GM19395 (cell line): ENCODE measurements at regions not wholly inside any gene's neighbourhood (a gene's known extent, or its start where the extent isn't known, plus 50 kb on each side); places are given as distances from the start of the nearest gene placed in this dataset.
A peak's percentile ranks its signal among the peaks of the same experiment; 100 is the strongest.
"Not testable (repeated sequence)": the region's sequence is repeated elsewhere in the genome, so short reads cannot be mapped to it uniquely, and the experiment has no call there.

Source experiments
- ATAC-seq: cut with Tn5 transposase; IDR thresholded peaks from one replicate; pipeline ENCODE4 v1.9.1; 2021; ENCODE audit warnings: mild to moderate bottlenecking, moderate library complexity; ENCODE audit not compliant: unreplicated experiment

- no peak for ATAC-seq
These were observed 264.6 kb upstream of the THUMPD2 start for GRCh38 chr2:40043641-40044040.

GRCh38 chr2:40043191-40043590 is 264.1 kb upstream of the THUMPD2 start:
- no peak for ATAC-seq

- no peak for ATAC-seq
These were observed 262.6 kb upstream of the THUMPD2 start for GRCh38 chr2:40041422-40042382.

- ATAC-seq: no peak
These were observed 260.5 kb upstream of the THUMPD2 start for GRCh38 chr2:40039549-40039948.

- ATAC-seq: no peak
These were observed 259.6 kb upstream of the THUMPD2 start for GRCh38 chr2:40038646-40039045.

GRCh38 chr2:40037303-40037702 is 258.2 kb upstream of the THUMPD2 start:
- no peak for ATAC-seq

- ATAC-seq: no peak
These were observed 257.2 kb upstream of the THUMPD2 start for GRCh38 chr2:40036241-40036640.

- no peak for ATAC-seq
These were observed 255.7 kb upstream of the THUMPD2 start for GRCh38 chr2:40034801-40035200.

- ATAC-seq: no peak
These were observed 255.1 kb upstream of the THUMPD2 start for GRCh38 chr2:40034198-40034597.

GRCh38 chr2:40033781-40034180 is 254.7 kb upstream of the THUMPD2 start:
- no peak for ATAC-seq

GRCh38 chr2:40032650-40033319 is 253.7 kb upstream of the THUMPD2 start:
- ATAC-seq: no peak

GRCh38 chr2:40030456-40030975 is 251.5 kb upstream of the THUMPD2 start:
- ATAC-seq: no peak

GRCh38 chr2:40028792-40029488 is 249.9 kb upstream of the THUMPD2 start:
- peak; percentile 93 for ATAC-seq

- no peak for ATAC-seq
These were observed 248.9 kb upstream of the THUMPD2 start for GRCh38 chr2:40027968-40028367.

GRCh38 chr2:40025276-40025675 is 246.2 kb upstream of the THUMPD2 start:
- not testable (repeated sequence) for ATAC-seq

GRCh38 chr2:40020997-40021396 is 241.9 kb upstream of the THUMPD2 start:
- ATAC-seq: no peak

GRCh38 chr2:40016151-40016885 is 237.3 kb upstream of the THUMPD2 start:
- ATAC-seq: no peak

- ATAC-seq: not testable (repeated sequence)
These were observed 234.9 kb upstream of the THUMPD2 start for GRCh38 chr2:40013962-40014361.

- ATAC-seq: no peak
These were observed 225.3 kb upstream of the THUMPD2 start for GRCh38 chr2:40004336-40004735.

GRCh38 chr2:40002339-40002738 is 223.3 kb upstream of the THUMPD2 start:
- ATAC-seq: no peak

GRCh38 chr2:39999864-40000263 is 220.8 kb upstream of the THUMPD2 start:
- no peak for ATAC-seq
